Gastrocnemius medialis (tissue), 4 donors: ENCODE measurements at regions not wholly inside any gene's neighbourhood (a gene's known extent, or its start where the extent isn't known, plus 50 kb on each side); places are given as distances from the start of the nearest gene placed in this dataset.

Experiments
- POLR2A ChIP-seq, 2 donors: fragments of 450-650 bp; IDR thresholded peaks; one replicate each; pipeline ENCODE4 v1.6.1; 2017; ENCODE audit warnings: antibody characterized with exemption in 2 of 2, mild to moderate bottlenecking in 2 of 2, moderate library complexity in 2 of 2
- TF ChIP-seq, protein P1 (sequence below), 5 experiments: fragments of 450-650 bp in 3 of 5; fragments of 200-600 bp in 2 of 5; sonication (generic) in 2 of 5; IDR thresholded peaks in 4 of 5; conservative IDR thresholded peaks in 1 of 5; 1 replicate in 4 of 5; 2 replicates in 1 of 5; pipeline ENCODE4 v1.5.1; 2016 to 2019; ENCODE audit warnings: antibody characterized with exemption in 5 of 5, mild to moderate bottlenecking in 3 of 5, moderate library complexity in 3 of 5

DNA sequence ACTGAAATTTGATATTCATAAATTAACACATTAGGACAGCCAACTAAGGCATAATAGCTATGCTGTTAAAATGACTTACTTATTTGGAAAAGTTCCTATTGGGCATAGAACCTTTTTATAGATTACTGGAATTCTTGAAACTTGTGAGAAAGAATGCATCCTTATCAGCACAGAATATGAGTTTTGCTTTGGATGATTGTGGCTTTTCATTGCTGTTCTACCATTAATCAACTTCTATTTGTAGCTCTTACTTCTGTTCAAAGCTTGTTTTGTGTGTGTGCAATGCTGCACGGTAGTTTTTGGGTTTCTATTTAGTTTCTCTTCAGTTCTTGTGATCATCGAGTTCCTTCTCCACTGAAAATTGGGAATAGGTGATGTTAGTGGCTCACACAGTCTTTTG lies 152.4 kb upstream of the PELI2 start:
- no peak for TF ChIP-seq POLR2A (IDR thresholded peaks at IDR 0.05)
- TF ChIP-seq, protein P1, sequence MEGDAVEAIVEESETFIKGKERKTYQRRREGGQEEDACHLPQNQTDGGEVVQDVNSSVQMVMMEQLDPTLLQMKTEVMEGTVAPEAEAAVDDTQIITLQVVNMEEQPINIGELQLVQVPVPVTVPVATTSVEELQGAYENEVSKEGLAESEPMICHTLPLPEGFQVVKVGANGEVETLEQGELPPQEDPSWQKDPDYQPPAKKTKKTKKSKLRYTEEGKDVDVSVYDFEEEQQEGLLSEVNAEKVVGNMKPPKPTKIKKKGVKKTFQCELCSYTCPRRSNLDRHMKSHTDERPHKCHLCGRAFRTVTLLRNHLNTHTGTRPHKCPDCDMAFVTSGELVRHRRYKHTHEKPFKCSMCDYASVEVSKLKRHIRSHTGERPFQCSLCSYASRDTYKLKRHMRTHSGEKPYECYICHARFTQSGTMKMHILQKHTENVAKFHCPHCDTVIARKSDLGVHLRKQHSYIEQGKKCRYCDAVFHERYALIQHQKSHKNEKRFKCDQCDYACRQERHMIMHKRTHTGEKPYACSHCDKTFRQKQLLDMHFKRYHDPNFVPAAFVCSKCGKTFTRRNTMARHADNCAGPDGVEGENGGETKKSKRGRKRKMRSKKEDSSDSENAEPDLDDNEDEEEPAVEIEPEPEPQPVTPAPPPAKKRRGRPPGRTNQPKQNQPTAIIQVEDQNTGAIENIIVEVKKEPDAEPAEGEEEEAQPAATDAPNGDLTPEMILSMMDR (IDR thresholded peaks at IDR 0.05 in 4 of 5, conservative IDR thresholded peaks at IDR 0.05 in 1 of 5) = no peak
